Stomach (tissue), 4 donors: ENCODE measurements at regions not wholly inside any gene's neighbourhood (a gene's known extent, or its start where the extent isn't known, plus 50 kb on each side); places are given as distances from the start of the nearest gene placed in this dataset.

ENCODE experiments used
- EP300 ChIP-seq: sonication (generic); formaldehyde crosslinking; IDR thresholded peaks from one replicate; pipeline ENCODE4 v1.6.1; 2017; ENCODE audit warnings: antibody characterized with exemption
- POLR2A ChIP-seq, 4 donors: fragments of 450-650 bp; IDR thresholded peaks; one replicate each; pipeline ENCODE4 v1.6.1; 2016; ENCODE audit warnings: antibody characterized with exemption in 4 of 4, control low read depth in 2 of 4, mild to moderate bottlenecking in 1 of 4, moderate library complexity in 1 of 4
- POLR2AphosphoS5 ChIP-seq, 3 donors: sonication (generic); formaldehyde crosslinking; IDR thresholded peaks; one replicate each; pipeline ENCODE4 v1.6.1; 2016; ENCODE audit warnings: antibody characterized with exemption in 3 of 3
- TF ChIP-seq, protein P1 (sequence below), 7 experiments: fragments of 450-650 bp in 4 of 7; fragments of 200-600 bp in 3 of 7; sonication (generic) in 3 of 7; IDR thresholded peaks; one replicate each; pipeline ENCODE4 v1.5.1; 2016 to 2019; ENCODE audit warnings: antibody characterized with exemption in 7 of 7, control low read depth in 2 of 7, mild to moderate bottlenecking in 1 of 7

DNA sequence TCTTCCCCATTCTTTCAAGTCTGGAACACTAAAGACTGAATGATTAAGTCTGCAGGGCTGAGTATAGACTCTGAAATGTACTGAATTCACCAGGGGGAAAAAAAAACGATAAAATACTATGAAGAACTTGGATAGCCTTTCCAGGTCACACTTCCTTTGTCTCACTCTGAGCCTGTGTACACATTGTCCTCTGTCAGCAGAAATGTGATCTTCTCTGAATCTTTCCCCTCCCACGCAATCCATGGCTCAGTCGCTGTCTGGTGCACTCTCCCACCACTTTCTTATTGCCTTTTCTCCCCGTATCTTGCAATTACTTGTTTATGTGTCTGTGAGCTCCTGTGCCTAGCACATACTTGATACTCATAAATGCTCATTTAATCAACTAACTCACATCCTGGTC, 212.6 kb upstream of the RSPO3 start:
- TF ChIP-seq, protein P1, sequence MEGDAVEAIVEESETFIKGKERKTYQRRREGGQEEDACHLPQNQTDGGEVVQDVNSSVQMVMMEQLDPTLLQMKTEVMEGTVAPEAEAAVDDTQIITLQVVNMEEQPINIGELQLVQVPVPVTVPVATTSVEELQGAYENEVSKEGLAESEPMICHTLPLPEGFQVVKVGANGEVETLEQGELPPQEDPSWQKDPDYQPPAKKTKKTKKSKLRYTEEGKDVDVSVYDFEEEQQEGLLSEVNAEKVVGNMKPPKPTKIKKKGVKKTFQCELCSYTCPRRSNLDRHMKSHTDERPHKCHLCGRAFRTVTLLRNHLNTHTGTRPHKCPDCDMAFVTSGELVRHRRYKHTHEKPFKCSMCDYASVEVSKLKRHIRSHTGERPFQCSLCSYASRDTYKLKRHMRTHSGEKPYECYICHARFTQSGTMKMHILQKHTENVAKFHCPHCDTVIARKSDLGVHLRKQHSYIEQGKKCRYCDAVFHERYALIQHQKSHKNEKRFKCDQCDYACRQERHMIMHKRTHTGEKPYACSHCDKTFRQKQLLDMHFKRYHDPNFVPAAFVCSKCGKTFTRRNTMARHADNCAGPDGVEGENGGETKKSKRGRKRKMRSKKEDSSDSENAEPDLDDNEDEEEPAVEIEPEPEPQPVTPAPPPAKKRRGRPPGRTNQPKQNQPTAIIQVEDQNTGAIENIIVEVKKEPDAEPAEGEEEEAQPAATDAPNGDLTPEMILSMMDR (IDR thresholded peaks at IDR 0.05): no peak
- TF ChIP-seq EP300 (no peak), POLR2A (IDR thresholded peaks at IDR 0.05) (no peak), POLR2AphosphoS5 (IDR thresholded peaks at IDR 0.05) (no peak)
